ENCODE measurements at regions not wholly inside any gene's neighbourhood (a gene's known extent, or its start where the extent isn't known, plus 50 kb on each side); places are given as distances from the start of the nearest gene placed in this dataset.
"Not testable (repeated sequence)": the region's sequence is repeated elsewhere in the genome, so short reads cannot be mapped to it uniquely, and the experiment has no call there.

- no peak for DNase-seq (ENCODE audit: low read depth, low spot score)
Observed at GRCh38 chr11:98495016-98495415, 525.7 kb upstream of the CNTN5 start.

GRCh38 chr11:98495601-98496000 lies 525.1 kb upstream of the CNTN5 start:
- DNase-seq (ENCODE audit: low read depth, low spot score), result no peak

DNA sequence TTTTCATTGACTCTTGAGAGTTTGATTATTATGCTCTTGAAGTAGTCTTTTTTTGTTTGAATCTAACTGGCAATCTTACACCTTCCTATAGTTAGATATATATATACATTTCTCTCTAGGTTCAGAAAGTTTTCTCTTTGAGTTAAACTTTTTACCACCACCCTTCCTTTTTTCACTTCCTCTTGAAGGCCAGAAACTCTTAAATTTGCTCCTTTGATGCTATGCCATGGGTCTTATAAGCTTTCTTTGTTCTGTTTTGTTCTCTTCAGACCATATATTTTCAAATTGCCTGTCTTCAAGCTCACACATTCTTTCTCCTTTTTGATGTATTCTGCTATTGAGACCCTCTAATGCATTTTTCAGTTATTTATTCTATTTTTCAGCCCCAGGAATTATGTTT lies 513.5 kb upstream of the CNTN5 start:
- no peak for DNase-seq (ENCODE audit: low read depth, low spot score)

DNA sequence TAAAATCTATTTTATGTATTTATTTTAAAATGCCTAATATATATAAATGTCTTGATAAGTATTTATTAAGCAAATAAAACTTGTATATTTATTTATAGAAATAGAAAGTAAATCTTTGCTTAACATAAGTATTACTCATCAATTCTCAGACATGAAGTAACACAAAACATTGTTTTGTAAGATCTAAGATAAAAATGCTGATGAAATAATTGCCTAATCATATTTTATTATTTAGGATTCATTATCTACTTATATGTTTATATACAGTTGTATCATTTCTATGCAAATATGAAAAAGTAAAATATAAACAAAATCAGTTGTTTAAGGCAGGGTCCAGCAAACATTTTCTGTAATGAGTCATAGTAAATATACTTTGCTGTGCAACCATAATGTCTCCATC lies 507.8 kb upstream of the CNTN5 start:
- DNase-seq (ENCODE audit: low read depth, low spot score), result no peak

DNA sequence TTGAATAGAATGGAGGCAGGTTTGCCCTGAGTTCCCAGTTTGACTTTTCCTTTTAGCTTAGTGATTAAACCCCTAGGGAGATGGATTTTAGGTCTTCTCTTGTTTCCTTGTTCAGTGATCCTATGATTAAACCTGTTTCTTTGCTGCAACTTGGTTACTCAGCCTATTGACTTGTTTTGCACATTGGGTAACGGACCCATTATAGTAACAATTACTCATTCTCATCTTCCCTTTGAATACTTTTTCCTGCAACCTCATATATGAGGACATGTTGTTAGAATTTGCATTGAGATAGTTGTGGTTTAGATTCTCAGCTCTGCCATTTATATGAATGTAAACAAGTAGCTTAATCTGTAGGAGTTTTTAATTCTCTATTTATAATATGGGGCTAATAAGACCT lies 489.2 kb upstream of the CNTN5 start:
- no peak for DNase-seq (ENCODE audit: low read depth, low spot score)

- DNase-seq (ENCODE audit: low read depth, low spot score), result no peak
Observed at GRCh38 chr11:98536023-98536422, 484.7 kb upstream of the CNTN5 start.

DNA sequence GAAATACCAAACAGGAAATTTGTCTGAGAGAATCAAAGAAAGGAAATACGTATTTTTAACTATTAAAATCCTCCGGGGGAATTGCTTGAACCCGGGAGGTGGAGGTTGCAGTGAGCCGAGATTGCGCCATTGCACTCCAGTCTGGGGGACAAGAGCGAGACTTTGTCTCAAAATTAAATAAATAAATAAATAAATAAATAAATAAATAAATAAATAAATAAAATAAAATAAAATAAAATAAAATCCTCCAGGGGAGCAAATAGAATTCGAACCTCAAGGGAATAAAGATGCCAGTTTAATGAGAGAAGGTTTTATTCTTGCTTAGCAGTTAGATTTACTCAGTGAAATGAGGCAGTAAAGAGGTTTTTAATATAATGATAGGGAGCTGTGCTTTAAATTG lies 482.4 kb upstream of the CNTN5 start:
- not testable (repeated sequence) for DNase-seq (ENCODE audit: low read depth, low spot score)

DNA sequence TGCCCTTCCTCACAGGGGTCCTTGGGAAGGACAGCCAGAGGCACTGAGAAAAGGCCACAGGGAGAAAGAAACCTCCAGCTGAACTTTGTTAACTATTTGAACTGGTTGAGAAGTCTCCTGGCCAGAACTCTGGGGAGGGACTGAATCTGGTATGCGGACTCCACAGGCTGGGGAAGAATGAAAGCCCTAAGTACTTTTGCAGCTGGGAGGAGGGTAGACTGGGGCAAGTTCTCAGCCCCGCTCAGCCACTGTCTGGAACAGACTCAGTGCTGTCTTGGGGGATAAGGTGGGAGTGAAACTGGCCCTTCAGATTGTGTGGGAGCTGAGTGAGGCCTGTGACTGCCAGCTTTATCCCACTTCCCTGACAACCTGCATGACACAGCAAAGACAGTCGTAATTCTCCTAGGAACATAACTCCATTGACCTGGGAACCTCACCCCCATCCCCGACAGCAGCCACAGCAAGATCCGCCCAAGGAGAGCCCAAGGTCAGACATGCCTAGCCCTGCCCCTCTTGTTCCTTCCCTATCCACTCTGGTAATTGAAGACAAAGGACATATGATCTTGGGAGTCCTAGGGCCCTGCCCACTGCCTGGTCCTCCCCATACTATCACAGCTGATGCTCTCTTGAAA lies 475.1 kb upstream of the CNTN5 start:
- DNase-seq (ENCODE audit: low read depth, low spot score), result no peak

DNA sequence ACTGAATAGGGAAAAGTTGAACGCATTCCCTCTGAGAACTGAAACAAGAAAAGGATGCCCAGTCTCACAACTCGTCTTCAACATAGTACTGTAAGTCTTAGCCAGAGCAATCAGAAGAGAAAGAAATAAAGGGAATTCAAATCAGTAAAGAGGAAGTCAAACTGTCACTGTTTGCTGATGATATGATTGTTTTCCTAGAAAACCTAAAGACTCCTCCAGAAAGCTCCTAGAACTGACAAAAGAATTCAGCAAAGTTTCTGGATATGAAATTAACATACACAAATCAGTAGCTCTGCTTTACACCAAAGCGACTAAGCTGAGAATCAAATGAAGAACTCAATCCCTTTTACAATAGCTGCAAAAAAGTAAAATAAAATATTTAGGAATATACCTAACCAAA lies 471.2 kb upstream of the CNTN5 start:
- no peak for DNase-seq (ENCODE audit: low read depth, low spot score)

DNA sequence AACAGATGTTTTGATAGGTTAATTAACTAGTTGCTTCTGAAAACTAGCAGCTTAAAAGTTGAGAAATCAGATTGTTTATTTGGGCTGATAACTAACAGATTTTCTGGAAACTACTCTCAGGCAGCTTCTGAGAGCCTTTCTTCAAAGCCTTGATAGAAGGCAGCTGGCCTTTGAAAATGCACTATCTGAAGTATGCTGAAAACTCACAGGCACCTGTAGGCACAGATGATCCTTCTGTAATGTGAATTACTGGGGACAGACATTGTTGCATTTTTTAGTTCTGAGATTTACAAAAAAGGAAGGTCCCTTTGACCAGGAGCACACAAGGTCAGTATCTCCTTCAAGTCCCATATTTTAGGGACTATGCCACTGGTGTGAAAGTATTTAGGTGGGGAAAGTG lies 460.8 kb upstream of the CNTN5 start:
- DNase-seq (ENCODE audit: low read depth, low spot score), result no peak

DNA sequence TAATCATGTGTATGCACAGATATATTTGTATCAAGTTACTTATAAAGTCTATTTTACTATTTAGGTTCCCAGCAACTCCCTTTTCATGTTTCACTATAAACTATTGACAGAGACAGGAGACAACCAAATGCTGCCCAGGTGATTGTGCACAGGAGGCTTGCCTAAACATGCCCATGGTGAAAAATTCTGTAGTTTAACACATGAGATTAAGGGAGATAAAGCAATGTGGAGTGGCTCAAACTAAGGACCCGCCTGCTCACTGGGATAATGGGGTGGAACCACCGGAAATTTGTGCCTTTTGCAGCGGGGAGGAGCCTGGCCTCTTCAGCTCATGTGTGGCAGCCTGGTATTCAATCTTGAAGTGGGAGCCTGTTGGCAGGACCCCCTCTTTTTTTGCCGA lies 459.5 kb upstream of the CNTN5 start:
- DNase-seq (ENCODE audit: low read depth, low spot score), result no peak

GRCh38 chr11:98561877-98562395 lies 458.8 kb upstream of the CNTN5 start:
- DNase-seq (ENCODE audit: low read depth, low spot score), result no peak

DNA sequence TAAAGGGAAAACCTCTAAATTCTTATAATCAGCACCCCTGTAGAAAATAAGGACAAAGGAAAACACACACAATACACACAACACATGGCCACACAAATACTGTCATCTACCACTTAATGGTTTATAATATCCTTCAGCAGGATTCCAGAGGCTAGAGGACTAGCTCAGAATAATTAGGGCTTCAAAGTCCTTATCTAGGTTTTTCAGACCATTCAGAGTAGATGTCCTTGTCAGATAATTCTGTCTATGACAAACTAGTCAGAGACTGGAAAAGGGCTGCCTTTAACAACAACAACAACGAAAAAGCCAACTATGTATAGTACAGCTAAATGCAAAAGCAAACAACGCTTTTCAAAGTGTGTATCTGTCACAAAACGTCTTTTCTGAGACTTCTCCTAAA lies 456.5 kb upstream of the CNTN5 start:
- DNase-seq (ENCODE audit: low read depth, low spot score), result no peak

DNA sequence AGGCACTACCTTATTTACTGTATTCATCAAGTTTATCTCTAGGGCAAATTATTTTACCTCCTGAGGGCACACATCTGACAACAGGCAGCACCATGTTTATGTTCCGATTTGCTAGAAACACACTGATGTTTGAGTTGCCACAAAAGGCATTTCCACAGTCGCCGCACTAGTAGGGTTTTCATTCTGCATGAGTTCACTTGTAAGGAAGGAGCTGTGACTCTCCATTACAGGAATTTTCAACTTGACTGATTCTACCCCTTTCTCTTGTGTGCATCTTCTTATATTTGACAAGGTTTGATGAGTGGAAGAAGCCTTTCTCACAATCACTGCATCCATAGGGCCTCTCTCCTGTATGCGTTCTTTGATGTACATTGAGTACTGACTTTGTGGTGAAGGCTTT lies 455.9 kb upstream of the CNTN5 start:
- no peak for DNase-seq (ENCODE audit: low read depth, low spot score)

- no peak for DNase-seq (ENCODE audit: low read depth, low spot score)
Observed at GRCh38 chr11:98565311-98565710, 455.4 kb upstream of the CNTN5 start.

DNA sequence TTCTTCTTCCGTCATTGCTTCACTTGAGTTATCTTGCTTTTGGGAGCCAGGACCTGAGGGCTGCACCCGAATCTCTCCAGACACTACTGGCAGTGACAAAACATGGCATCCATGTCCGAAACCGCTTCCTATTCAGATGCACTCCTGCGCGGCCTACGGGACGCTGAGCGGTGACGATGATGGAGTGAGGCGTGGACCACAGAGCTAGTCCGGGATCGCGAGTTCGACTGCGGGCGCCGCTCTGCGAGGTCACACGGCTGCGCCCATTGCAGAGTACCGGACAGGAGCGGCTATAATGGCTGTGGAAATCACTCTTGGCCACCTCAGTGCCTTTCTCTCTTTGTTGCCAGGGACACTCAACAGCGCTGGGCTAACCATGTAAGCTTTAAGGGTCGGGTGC lies 453.8 kb upstream of the CNTN5 start:
- no peak for DNase-seq (ENCODE audit: low read depth, low spot score)

DNA sequence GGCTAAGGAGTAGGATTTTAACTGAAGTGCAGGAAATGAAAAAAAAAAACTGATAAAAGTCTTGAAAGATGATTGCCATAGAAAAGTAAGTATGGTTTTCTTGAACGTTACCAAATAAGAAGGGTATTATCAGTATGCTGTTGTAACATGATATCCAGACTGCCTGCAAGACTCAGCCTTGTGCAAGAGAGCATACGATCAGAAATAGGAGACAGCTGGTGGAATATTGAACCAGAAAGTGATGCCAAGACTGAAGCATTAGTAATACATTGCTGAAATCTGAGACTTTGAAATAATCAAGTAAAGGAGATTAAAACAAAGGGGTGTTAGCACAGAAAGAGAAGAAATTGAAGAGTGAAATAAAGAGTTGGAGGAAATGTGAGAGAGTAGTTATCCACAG lies 452.7 kb upstream of the CNTN5 start:
- DNase-seq (ENCODE audit: low read depth, low spot score), result no peak

DNA sequence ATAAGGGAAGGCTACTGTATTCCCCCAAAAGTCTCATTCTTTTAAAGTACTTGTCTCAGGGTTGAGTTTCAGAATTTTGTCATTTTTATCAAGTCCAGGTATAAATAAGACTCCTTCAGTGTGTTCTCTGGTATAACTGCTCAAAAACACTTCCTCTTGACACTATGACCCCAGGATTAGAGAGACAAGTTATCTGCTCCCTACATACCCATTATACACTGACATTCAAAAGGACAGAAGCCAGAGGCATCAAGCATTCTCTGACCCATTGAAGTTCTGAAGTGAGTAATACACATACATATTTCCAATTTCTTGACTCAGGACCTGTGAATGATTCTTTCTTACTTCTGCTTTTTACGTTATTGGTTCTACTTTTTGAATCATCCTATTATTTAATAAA lies 447.8 kb upstream of the CNTN5 start:
- DNase-seq (ENCODE audit: low read depth, low spot score), result no peak

DNA sequence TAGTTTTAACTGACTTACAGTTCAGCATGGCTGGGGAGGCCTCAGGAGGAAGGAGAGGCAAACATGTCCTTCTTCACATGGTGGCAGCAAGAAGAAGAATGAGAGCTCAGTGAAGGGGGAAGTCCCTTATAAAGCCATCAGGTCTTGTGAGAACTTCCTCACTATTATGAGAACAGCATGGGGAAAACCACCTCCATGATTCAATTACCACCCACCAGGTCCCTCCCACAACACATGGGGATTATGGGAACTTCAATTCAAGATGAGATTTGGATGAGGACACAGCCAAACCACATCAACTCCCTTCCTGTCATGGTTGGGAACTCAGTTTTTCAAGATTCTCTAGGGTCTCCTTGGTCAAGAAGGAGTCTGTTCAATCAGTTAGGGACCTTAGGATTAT lies 432.9 kb upstream of the CNTN5 start:
- DNase-seq (ENCODE audit: low read depth, low spot score), result no peak

GRCh38 chr11:98589967-98590366 lies 430.8 kb upstream of the CNTN5 start:
- DNase-seq (ENCODE audit: low read depth, low spot score), result no peak

DNA sequence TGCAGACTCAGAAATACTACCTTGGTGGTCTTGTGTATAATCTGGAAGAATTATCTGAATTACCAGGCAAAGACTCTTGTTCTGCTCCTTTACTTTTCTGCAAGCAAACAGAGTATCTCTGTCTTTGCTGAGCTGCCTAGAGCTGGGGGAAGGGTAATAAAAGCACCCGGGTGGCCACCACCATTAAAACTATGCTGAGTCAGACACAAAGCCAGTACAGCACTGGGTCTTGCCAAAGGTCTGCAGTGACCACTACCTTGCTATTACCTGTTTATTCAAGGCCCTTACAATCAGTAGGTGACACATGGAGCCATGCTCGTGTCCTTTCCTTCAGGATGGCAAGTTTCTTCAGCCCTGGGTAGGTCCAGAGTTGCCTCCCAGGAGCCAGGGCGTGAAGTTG lies 420.6 kb upstream of the CNTN5 start:
- no peak for DNase-seq (ENCODE audit: low read depth, low spot score)

GRCh38 chr11:98600786-98601773 lies 419.7 kb upstream of the CNTN5 start:
- no peak for DNase-seq (ENCODE audit: low read depth, low spot score)
